ENCODE measurements at regions not wholly inside any gene's neighbourhood (a gene's known extent, or its start where the extent isn't known, plus 50 kb on each side); places are given as distances from the start of the nearest gene placed in this dataset.
A peak's percentile ranks its signal among the peaks of the same experiment; 100 is the strongest.

- Histone ChIP-seq H3K4me3 (ENCODE audit: low read depth in 1 of 2, low read length in 1 of 2) (no peak overlapping the region), H3K9me3 (no peaks in the 10 kb centered on the region), H3K36me3 (no peaks in the 10 kb centered on the region), H3K4me1 (ENCODE audit: control insufficient read depth in 1 of 2, insufficient read depth in 1 of 2, low read depth in 1 of 2, low read length in 1 of 2) (peaks cover 17 to 18% of the 10 kb centered on the region in 2 experiments), H3K27me3 (no peaks in the 10 kb centered on the region), H3K27ac (no peak overlapping the region)
- no peak for TF ChIP-seq CTCF (IDR thresholded peaks at IDR 0.05)
Observed at GRCh38 chr6:45742591-45742990, 273.1 kb downstream of the CLIC5 start.

DNA sequence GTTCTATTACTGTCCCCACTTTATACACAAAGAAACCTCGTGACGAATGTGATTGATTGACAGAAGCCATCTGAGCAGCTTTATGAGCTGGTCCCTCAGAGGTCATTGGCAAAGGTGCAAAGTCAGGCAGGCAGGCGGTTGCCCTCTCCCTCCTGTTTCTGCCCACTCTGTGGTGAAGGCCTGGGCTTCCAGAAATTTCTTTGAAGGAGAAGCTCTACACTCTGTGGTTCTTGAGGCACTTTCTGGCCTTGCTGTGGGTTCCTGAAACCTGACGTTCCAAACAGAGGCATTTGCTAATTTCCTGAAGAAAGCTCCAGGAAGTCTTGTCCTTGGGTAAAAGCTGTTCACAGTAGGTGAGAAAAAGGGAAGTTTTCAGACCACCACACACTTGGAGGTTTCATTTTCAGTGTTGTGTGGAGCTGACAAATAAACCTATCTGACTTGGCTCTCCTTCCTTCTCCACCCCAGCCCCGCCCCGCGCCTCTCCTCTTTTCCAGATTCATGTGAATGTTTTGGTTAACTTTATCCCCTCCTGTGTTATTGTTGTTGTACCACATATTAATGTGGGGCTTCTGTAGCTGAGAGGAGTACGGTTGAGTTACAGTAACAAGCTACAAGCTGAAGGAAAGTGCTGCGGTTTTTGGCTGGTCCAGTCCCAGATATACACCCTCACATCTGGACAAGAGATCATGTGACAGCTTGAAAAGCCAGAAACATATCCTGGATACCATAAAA lies 274.1 kb downstream of the CLIC5 start:
- no peaks in the 10 kb centered on the region for H3K27me3 ChIP-seq
- H3K36me3 ChIP-seq: no peaks in the 10 kb centered on the region
- peak overlapping the region in 1 of 2 experiments; percentile 28 for H3K4me3 ChIP-seq (ENCODE audit: low read depth in 1 of 2, low read length in 1 of 2)
- TF ChIP-seq CTCF (IDR thresholded peaks at IDR 0.05): no peak
- H3K4me1 ChIP-seq (ENCODE audit: control insufficient read depth in 1 of 2, insufficient read depth in 1 of 2, low read depth in 1 of 2, low read length in 1 of 2): peaks cover 17 to 18% of the 10 kb centered on the region in 2 experiments
- peak overlapping the region; percentile 51 for H3K27ac ChIP-seq
- no peaks in the 10 kb centered on the region for H3K9me3 ChIP-seq

- TF ChIP-seq CTCF (IDR thresholded peaks at IDR 0.05): no peak
- Histone ChIP-seq H3K27me3 (no peaks in the 10 kb centered on the region), H3K4me3 (ENCODE audit: low read depth in 1 of 2, low read length in 1 of 2) (no peak overlapping the region), H3K9me3 (no peaks in the 10 kb centered on the region), H3K36me3 (no peaks in the 10 kb centered on the region), H3K27ac (no peak overlapping the region), H3K4me1 (ENCODE audit: control insufficient read depth in 1 of 2, insufficient read depth in 1 of 2, low read depth in 1 of 2, low read length in 1 of 2) (peaks cover 17 to 18% of the 10 kb centered on the region in 2 experiments)
Observed at GRCh38 chr6:45739058-45739457, 276.6 kb downstream of the CLIC5 start.

- H3K27ac ChIP-seq: no peak overlapping the region
- peaks cover 17 to 18% of the 10 kb centered on the region in 2 experiments for H3K4me1 ChIP-seq (ENCODE audit: control insufficient read depth in 1 of 2, insufficient read depth in 1 of 2, low read depth in 1 of 2, low read length in 1 of 2)
- no peak overlapping the region for H3K4me3 ChIP-seq (ENCODE audit: low read depth in 1 of 2, low read length in 1 of 2)
- H3K36me3 ChIP-seq: no peaks in the 10 kb centered on the region
- no peak for TF ChIP-seq CTCF (IDR thresholded peaks at IDR 0.05)
- H3K9me3 ChIP-seq: no peaks in the 10 kb centered on the region
- no peaks in the 10 kb centered on the region for H3K27me3 ChIP-seq
Observed at GRCh38 chr6:45738057-45738455, 277.6 kb downstream of the CLIC5 start.

DNA sequence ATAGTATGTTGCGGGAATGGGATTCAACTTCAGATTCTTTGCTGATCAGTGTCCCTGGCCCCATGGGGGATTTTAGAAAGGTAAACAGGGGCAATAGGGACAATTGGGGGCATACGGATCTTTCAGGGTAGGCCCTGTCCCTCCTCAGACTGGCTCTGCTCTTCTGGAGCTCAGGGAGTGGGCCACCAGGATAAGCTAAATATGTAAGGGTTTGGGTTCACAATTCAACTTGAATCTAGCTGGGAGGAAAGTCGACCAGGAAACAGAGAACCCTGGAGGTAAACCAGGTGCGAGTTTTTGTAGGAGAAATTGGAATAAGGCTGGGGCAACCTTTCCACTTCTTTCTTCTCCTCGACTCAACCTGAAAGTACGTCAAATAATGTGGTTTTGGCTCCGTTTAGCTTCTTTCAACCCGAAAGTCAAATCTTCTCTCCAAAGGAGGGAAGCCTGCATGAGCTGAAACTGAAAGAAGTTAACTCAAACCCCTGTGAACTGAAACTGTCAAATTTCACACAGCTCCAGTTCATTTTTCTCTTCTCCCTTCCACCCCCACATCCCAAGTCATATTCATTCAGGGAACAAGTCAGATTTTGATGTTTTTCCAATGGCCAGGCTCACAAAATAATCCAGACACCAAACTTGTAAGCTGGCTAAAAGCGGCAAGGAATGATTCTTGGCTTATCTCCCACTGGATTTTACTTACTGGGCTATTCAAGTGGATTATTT lies 278.2 kb downstream of the CLIC5 start:
- H3K9me3 ChIP-seq: no peaks in the 10 kb centered on the region
- no peaks in the 10 kb centered on the region for H3K27me3 ChIP-seq
- peaks cover 17 to 18% of the 10 kb centered on the region in 2 experiments for H3K4me1 ChIP-seq (ENCODE audit: control insufficient read depth in 1 of 2, insufficient read depth in 1 of 2, low read depth in 1 of 2, low read length in 1 of 2)
- H3K4me3 ChIP-seq (ENCODE audit: low read depth in 1 of 2, low read length in 1 of 2): no peak overlapping the region
- no peak overlapping the region for H3K27ac ChIP-seq
- no peak for TF ChIP-seq CTCF (IDR thresholded peaks at IDR 0.05)
- H3K36me3 ChIP-seq: no peaks in the 10 kb centered on the region
